ENCODE measurements at regions not wholly inside any gene's neighbourhood (a gene's known extent, or its start where the extent isn't known, plus 50 kb on each side); places are given as distances from the start of the nearest gene placed in this dataset.
"Not testable (repeated sequence)": the region's sequence is repeated elsewhere in the genome, so short reads cannot be mapped to it uniquely, and the experiment has no call there.

- TF ChIP-seq, protein P1, sequence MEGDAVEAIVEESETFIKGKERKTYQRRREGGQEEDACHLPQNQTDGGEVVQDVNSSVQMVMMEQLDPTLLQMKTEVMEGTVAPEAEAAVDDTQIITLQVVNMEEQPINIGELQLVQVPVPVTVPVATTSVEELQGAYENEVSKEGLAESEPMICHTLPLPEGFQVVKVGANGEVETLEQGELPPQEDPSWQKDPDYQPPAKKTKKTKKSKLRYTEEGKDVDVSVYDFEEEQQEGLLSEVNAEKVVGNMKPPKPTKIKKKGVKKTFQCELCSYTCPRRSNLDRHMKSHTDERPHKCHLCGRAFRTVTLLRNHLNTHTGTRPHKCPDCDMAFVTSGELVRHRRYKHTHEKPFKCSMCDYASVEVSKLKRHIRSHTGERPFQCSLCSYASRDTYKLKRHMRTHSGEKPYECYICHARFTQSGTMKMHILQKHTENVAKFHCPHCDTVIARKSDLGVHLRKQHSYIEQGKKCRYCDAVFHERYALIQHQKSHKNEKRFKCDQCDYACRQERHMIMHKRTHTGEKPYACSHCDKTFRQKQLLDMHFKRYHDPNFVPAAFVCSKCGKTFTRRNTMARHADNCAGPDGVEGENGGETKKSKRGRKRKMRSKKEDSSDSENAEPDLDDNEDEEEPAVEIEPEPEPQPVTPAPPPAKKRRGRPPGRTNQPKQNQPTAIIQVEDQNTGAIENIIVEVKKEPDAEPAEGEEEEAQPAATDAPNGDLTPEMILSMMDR (IDR thresholded peaks at IDR 0.05; ENCODE audit: extremely low read depth, missing control alignments): no peak
These were observed 204.0 kb upstream of the WSB1 start for GRCh38 chr17:27089929-27090247.

GRCh38 chr17:27090450-27091042 is 203.4 kb upstream of the WSB1 start:
- DNase-seq (ENCODE audit: low spot score): not testable (repeated sequence)

More at GRCh38 chr17:27089929-27090247, 204.0 kb upstream of the WSB1 start:
- DNase-seq (ENCODE audit: low spot score): no peak

- DNase-seq (ENCODE audit: low spot score): no peak
- TF ChIP-seq, protein P1 (IDR thresholded peaks at IDR 0.05; ENCODE audit: extremely low read depth, missing control alignments): no peak
These were observed 202.8 kb upstream of the WSB1 start for GRCh38 chr17:27091043-27091497.

GRCh38 chr17:27094179-27094578 is 199.7 kb upstream of the WSB1 start:
- not testable (repeated sequence) for DNase-seq (ENCODE audit: low spot score)

- not testable (repeated sequence) for DNase-seq (ENCODE audit: low spot score)
These were observed 198.1 kb upstream of the WSB1 start for GRCh38 chr17:27095821-27096220.

DNA sequence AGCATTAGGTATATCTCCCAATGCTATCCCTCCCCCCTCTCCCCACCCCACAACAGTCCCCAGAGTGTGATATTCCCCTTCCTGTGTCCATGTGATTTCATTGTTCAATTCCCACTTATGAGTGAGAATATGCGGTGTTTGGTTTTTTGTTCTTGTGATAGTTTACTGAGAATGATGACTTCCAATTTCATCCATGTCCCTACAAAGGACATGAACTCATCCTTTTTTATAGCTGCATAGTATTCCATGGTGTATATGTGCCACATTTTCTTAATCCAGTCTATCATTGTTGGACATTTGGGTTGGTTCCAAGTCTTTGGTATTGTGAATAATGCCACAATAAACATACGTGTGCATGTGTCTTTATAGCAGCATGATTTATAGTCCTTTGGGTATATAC is 194.6 kb upstream of the WSB1 start:
- DNase-seq (ENCODE audit: low spot score): not testable (repeated sequence)

DNA sequence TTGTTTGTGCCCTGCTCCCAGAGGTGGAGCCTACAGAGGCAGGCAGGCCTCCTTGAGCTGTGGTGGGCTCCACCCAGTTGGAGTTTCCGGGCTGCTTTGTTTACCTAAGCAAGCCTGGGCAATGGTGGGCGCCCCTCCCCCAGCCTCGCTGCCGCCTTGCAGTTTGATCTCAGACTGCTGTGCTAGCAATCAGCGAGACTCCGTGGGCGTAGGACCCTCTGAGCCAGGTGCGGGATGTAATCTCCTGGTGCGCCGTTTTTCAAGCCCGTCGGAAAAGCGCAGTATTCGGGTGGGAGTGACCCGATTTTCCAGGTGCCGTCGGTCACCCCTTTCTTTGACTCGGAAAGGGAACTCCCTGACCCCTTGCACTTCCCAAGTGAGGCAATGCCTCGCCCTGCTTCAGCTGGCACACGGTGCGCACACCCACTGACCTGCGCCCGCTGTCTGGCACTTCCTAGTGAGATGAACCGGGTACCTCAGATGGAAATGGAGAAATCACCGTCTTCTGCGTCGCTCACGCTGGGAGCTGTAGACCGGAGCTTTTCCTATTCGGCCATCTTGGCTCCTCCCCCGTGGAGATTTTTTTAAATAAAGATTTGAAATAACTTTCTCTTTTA is 189.2 kb upstream of the WSB1 start:
- not testable (repeated sequence) for DNase-seq (ENCODE audit: low spot score)

DNA sequence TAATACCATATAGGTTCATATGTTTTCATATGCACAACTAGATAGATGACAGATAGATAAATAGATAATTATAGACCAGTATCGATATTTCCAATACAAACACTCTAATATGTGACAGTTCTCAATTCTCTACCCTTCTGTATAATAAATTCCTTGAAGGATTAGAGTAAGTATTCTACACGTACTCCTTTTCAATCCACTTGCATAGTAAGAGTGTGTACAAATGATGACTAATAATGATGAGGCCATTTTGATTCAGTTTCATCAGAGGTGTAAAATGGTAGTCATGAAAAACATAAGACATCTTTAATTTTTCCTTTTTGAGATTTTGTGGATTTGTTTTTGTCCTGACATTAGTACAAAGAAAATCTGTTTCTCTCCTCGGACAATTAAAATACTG is 188.3 kb upstream of the WSB1 start:
- TF ChIP-seq, protein P1 (IDR thresholded peaks at IDR 0.05; ENCODE audit: extremely low read depth, missing control alignments): no peak
- DNase-seq (ENCODE audit: low spot score): no peak

- TF ChIP-seq, protein P1 (IDR thresholded peaks at IDR 0.05; ENCODE audit: extremely low read depth, missing control alignments): no peak
- no peak for DNase-seq (ENCODE audit: low spot score)
These were observed 187.4 kb upstream of the WSB1 start for GRCh38 chr17:27106347-27106981.

GRCh38 chr17:27106982-27107360 is 186.9 kb upstream of the WSB1 start:
- TF ChIP-seq, protein P1 (IDR thresholded peaks at IDR 0.05; ENCODE audit: extremely low read depth, missing control alignments): no peak
- DNase-seq (ENCODE audit: low spot score): no peak

GRCh38 chr17:27107386-27108328 is 186.3 kb upstream of the WSB1 start:
- not testable (repeated sequence) for DNase-seq (ENCODE audit: low spot score)
